Urinary bladder (tissue), 3 donors: ENCODE measurements at regions not wholly inside any gene's neighbourhood (a gene's known extent, or its start where the extent isn't known, plus 50 kb on each side); places are given as distances from the start of the nearest gene placed in this dataset.
"Not testable (repeated sequence)": the region's sequence is repeated elsewhere in the genome, so short reads cannot be mapped to it uniquely, and the experiment has no call there.

ENCODE experiments used
- DNase-seq: peaks from one replicate; pipeline ENCODE4 v3.0.0-alpha.2; 2015; ENCODE audit errors: extremely low spot score
- H3K27ac ChIP-seq: one replicate; pipeline ENCODE4 v1.5.1; 2013; ENCODE audit warnings: low read depth, mild to moderate bottlenecking, moderate library complexity
- H3K36me3 ChIP-seq: one replicate; pipeline ENCODE4 v1.6.1; 2013; ENCODE audit warnings: mild to moderate bottlenecking, moderate library complexity; ENCODE audit not compliant: insufficient read depth
- H3K4me1 ChIP-seq: one replicate; pipeline ENCODE4 v1.6.1; 2013; ENCODE audit warnings: mild to moderate bottlenecking, moderate library complexity; ENCODE audit not compliant: insufficient read depth
- H3K4me3 ChIP-seq: one replicate; pipeline ENCODE4 v1.5.1; 2013; ENCODE audit warnings: low read depth, low read length
- WGBS: extraction: QIAGEN DNeasy Blood & Tissue Kit; methylation state at CpG from one replicate; pipeline ENCODE4 v1.1.7; 2013; 5-methylcytosine and 5-hydroxymethylcytosine counted together
- donor health status: healthy with polysubstance abuse.
- donor health status: healthy.

- H3K4me3 ChIP-seq: no peak overlapping the region
- no peaks in the 10 kb centered on the region for H3K4me1 ChIP-seq
- 95% methylated on average over 3 of the region's 3 CpGs for WGBS
- no peak overlapping the region for H3K27ac ChIP-seq
- no peak for DNase-seq
- H3K36me3 ChIP-seq: no peaks in the 10 kb centered on the region
These were observed 123.7 kb downstream of the KLF6 start for GRCh38 chr10:3661271-3661670.

- Histone ChIP-seq H3K4me3 (no peak overlapping the region), H3K4me1 (no peaks in the 10 kb centered on the region), H3K36me3 (no peaks in the 10 kb centered on the region), H3K27ac (no peak overlapping the region)
- no peak for DNase-seq
- 82% methylated on average over 7 of the region's 7 CpGs for WGBS
These were observed 124.3 kb downstream of the KLF6 start for GRCh38 chr10:3660753-3661152.

GRCh38 chr10:3659203-3659917 lies 125.6 kb downstream of the KLF6 start:
- H3K27ac ChIP-seq: no peak overlapping the region
- no peak for DNase-seq
- H3K4me1 ChIP-seq: no peaks in the 10 kb centered on the region
- 90% methylated on average over 13 of the region's 13 CpGs for WGBS
- no peaks in the 10 kb centered on the region for H3K36me3 ChIP-seq
- no peak overlapping the region for H3K4me3 ChIP-seq

- DNase-seq: no peak
- 59% methylated on average over 4 of the region's 4 CpGs for WGBS
- H3K36me3 ChIP-seq: no peaks in the 10 kb centered on the region
- H3K27ac ChIP-seq: no peak overlapping the region
- no peak overlapping the region for H3K4me3 ChIP-seq
- no peaks in the 10 kb centered on the region for H3K4me1 ChIP-seq
These were observed 126.2 kb downstream of the KLF6 start for GRCh38 chr10:3658766-3659165.

GRCh38 chr10:3656214-3656613 lies 128.8 kb downstream of the KLF6 start:
- Histone ChIP-seq H3K4me3 (no peak overlapping the region), H3K27ac (no peak overlapping the region), H3K36me3 (no peaks in the 10 kb centered on the region), H3K4me1 (no peaks in the 10 kb centered on the region)
- 90% methylated on average over 3 of the region's 3 CpGs for WGBS
- no peak for DNase-seq

GRCh38 chr10:3655528-3655927 lies 129.5 kb downstream of the KLF6 start:
- no peak overlapping the region for H3K4me3 ChIP-seq
- DNase-seq: no peak
- H3K27ac ChIP-seq: no peak overlapping the region
- H3K36me3 ChIP-seq: no peaks in the 10 kb centered on the region
- no peaks in the 10 kb centered on the region for H3K4me1 ChIP-seq
- 76% methylated on average over 7 of the region's 7 CpGs for WGBS

- no peak for DNase-seq
These were observed 130.0 kb downstream of the KLF6 start for GRCh38 chr10:3654980-3655379.

GRCh38 chr10:3654496-3654895 lies 130.5 kb downstream of the KLF6 start:
- no peak for DNase-seq
- Histone ChIP-seq H3K36me3 (no peaks in the 10 kb centered on the region), H3K4me1 (no peaks in the 10 kb centered on the region), H3K27ac (no peak overlapping the region), H3K4me3 (no peak overlapping the region)
- WGBS: 68% methylated on average over 2 of the region's 2 CpGs

More at GRCh38 chr10:3654980-3655379, 130.0 kb downstream of the KLF6 start:
- no peak overlapping the region for H3K27ac ChIP-seq
- H3K4me3 ChIP-seq: no peak overlapping the region
- H3K36me3 ChIP-seq: no peaks in the 10 kb centered on the region
- no peaks in the 10 kb centered on the region for H3K4me1 ChIP-seq
- 73% methylated on average over 1 of the region's 1 CpG for WGBS

GRCh38 chr10:3653303-3653702 lies 131.7 kb downstream of the KLF6 start:
- not testable (repeated sequence) for H3K27ac ChIP-seq, H3K4me3 ChIP-seq, H3K36me3 ChIP-seq, DNase-seq, H3K4me1 ChIP-seq
- 95% methylated on average over 2 of the region's 2 CpGs for WGBS

- no peak for DNase-seq
- no peak overlapping the region for H3K4me3 ChIP-seq
- H3K27ac ChIP-seq: no peak overlapping the region
- H3K4me1 ChIP-seq: no peaks in the 10 kb centered on the region
- no peaks in the 10 kb centered on the region for H3K36me3 ChIP-seq
- WGBS: 24% methylated on average over 13 of the region's 13 CpGs
These were observed 132.1 kb downstream of the KLF6 start for GRCh38 chr10:3652886-3653285.

- DNase-seq: no peak
- 97% methylated on average over 6 of the region's 6 CpGs for WGBS
- no peaks in the 10 kb centered on the region for H3K4me1 ChIP-seq
- no peak overlapping the region for H3K4me3 ChIP-seq
- H3K27ac ChIP-seq: no peak overlapping the region
- H3K36me3 ChIP-seq: no peaks in the 10 kb centered on the region
These were observed 132.9 kb downstream of the KLF6 start for GRCh38 chr10:3651969-3652653.

- WGBS: 86% methylated on average over 6 of the region's 6 CpGs
These were observed 136.4 kb downstream of the KLF6 start for GRCh38 chr10:3648576-3648975.

GRCh38 chr10:3648170-3648569 lies 136.8 kb downstream of the KLF6 start:
- H3K4me1 ChIP-seq: no peaks in the 10 kb centered on the region
- H3K36me3 ChIP-seq: no peaks in the 10 kb centered on the region
- H3K27ac ChIP-seq: no peak overlapping the region
- H3K4me3 ChIP-seq: no peak overlapping the region
- 57% methylated on average over 6 of the region's 6 CpGs for WGBS
- DNase-seq: no peak

More at GRCh38 chr10:3648576-3648975, 136.4 kb downstream of the KLF6 start:
- Histone ChIP-seq H3K36me3 (no peaks in the 10 kb centered on the region), H3K4me1 (no peaks in the 10 kb centered on the region), H3K4me3 (no peak overlapping the region), H3K27ac (no peak overlapping the region)
- DNase-seq: no peak

GRCh38 chr10:3647074-3647473 lies 137.9 kb downstream of the KLF6 start:
- H3K27ac ChIP-seq: no peak overlapping the region
- 87% methylated on average over 8 of the region's 8 CpGs for WGBS
- H3K36me3 ChIP-seq: no peaks in the 10 kb centered on the region
- no peak for DNase-seq
- no peaks in the 10 kb centered on the region for H3K4me1 ChIP-seq
- H3K4me3 ChIP-seq: no peak overlapping the region
